ENCODE measurements at regions not wholly inside any gene's neighbourhood (a gene's known extent, or its start where the extent isn't known, plus 50 kb on each side); places are given as distances from the start of the nearest gene placed in this dataset.

DNA sequence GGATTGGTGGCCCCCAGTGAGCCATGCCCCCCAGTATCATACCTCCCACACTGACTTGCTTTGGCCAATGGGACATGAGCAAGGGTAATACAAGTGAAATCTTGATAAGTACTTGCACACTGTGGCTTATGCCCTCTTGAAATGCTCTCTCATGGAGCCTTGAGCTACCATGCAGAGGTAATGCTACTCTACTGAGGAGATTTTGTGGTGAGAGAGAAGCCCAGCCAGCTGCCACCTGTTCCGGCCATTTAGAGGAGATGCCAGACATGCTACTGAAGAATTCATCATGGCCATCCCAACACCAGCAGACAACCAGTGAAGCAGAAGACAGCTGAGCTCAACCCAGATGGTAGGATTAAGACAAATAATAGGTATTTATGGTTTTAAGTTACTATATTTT is 299.5 kb downstream of the MEF2C start:
- Histone ChIP-seq H3K4me3 (no peak overlapping the region), H3K4me1 (no peaks in the 10 kb centered on the region), H3K36me3 (no peaks in the 10 kb centered on the region), H3K9me3 (no peaks in the 10 kb centered on the region), H3K27me3 (no peaks in the 10 kb centered on the region), H3K27ac (no peak overlapping the region)
- TF ChIP-seq, protein P1, sequence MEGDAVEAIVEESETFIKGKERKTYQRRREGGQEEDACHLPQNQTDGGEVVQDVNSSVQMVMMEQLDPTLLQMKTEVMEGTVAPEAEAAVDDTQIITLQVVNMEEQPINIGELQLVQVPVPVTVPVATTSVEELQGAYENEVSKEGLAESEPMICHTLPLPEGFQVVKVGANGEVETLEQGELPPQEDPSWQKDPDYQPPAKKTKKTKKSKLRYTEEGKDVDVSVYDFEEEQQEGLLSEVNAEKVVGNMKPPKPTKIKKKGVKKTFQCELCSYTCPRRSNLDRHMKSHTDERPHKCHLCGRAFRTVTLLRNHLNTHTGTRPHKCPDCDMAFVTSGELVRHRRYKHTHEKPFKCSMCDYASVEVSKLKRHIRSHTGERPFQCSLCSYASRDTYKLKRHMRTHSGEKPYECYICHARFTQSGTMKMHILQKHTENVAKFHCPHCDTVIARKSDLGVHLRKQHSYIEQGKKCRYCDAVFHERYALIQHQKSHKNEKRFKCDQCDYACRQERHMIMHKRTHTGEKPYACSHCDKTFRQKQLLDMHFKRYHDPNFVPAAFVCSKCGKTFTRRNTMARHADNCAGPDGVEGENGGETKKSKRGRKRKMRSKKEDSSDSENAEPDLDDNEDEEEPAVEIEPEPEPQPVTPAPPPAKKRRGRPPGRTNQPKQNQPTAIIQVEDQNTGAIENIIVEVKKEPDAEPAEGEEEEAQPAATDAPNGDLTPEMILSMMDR (IDR thresholded peaks at IDR 0.05), result no peak
- ATAC-seq (no peak), DNase-seq (no peak), FAIRE-seq (no peak)
- intact Hi-C loops (cut with DNase I), result no loop called here
- 71 to 75% methylated on average over 1 of the region's 1 CpG for WGBS, 2 donors

DNA sequence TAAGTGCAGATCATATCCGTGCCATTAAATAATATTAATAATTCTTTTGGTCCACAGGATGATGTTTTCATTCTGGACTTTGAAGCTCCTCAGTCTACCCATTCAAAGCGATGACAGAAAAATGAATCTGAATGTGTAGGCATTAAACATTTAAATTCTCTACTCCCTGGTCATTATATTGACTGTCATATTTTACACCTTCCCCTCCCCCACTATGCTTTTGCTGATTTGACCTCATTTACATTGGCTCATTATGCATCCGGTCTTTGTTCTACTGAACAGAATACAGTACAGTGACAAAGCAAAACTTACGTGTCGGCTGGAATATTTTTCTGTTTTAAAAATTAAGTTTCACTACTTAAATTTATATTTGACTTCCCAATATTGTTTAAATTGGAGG is 289.7 kb upstream of the TMEM161B start:
- Histone ChIP-seq H3K36me3 (no peaks in the 10 kb centered on the region), H3K27ac (no peak overlapping the region), H3K4me3 (no peak overlapping the region), H3K27me3 (no peaks in the 10 kb centered on the region), H3K9me3 (no peaks in the 10 kb centered on the region), H3K4me1 (no peaks in the 10 kb centered on the region)
- TF ChIP-seq, protein P1 (IDR thresholded peaks at IDR 0.05), result no peak
- intact Hi-C loops (cut with DNase I), result no loop called here
- FAIRE-seq (no peak), DNase-seq (no peak), ATAC-seq (no peak)
- 74 to 87% methylated on average over 5 of the region's 5 CpGs for WGBS, 2 donors

DNA sequence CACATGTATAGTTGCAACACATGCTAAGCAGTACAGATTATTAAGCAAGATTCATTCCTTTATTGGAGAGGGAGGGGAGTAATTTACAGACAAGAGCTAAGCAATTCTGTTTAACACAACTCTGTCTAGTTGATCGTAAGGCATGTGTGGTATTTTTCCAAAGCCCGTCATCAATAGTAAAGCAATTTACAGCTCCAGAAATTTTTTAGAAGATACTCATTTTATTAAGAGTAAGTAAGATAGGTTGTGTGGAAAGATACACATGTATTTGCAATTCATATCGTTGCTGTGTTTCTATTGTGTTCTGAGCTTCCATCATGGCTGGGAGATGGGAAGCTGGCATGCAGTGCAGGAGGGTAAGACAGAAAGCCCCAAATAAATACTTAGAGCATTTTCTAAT is 289.2 kb upstream of the TMEM161B start:
- FAIRE-seq (no peak), DNase-seq (no peak), ATAC-seq (no peak)
- H3K36me3 ChIP-seq, result no peaks in the 10 kb centered on the region
- WGBS, 2 donors, result 68 to 79% methylated on average over 3 of the region's 3 CpGs
- no peak overlapping the region for H3K4me3 ChIP-seq
- no peak overlapping the region for H3K27ac ChIP-seq
- TF ChIP-seq, protein P1 (IDR thresholded peaks at IDR 0.05), result no peak
- H3K9me3 ChIP-seq, result no peaks in the 10 kb centered on the region
- no peaks in the 10 kb centered on the region for H3K4me1 ChIP-seq
- no peaks in the 10 kb centered on the region for H3K27me3 ChIP-seq
- intact Hi-C loops (cut with DNase I), result no loop called here

DNA sequence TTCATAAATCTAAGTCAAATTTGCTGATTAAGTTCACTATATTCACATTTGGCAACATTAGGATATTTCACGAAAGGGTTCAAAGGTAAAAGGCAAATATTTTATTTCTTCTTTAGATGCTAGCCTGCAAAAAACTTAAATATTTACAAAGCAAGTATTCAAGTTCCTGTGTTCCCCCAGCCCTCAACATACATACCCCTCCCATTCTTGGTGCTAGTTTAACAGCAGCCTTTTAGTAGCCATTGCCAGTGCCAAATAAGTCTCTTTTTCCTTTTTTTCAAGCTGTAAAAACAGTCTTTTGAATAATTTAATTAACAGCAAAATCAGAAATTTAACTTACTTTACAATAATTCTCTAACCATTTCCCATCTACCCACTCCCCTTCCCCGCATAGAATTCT is 288.5 kb upstream of the TMEM161B start:
- no peak for DNase-seq
- Histone ChIP-seq H3K4me1 (no peaks in the 10 kb centered on the region), H3K27me3 (no peaks in the 10 kb centered on the region), H3K4me3 (no peak overlapping the region), H3K27ac (no peak overlapping the region), H3K9me3 (no peaks in the 10 kb centered on the region), H3K36me3 (no peaks in the 10 kb centered on the region)
- no peak for FAIRE-seq
- WGBS, 2 donors, result 47 to 63% methylated on average over 2 of the region's 2 CpGs
- no peak for ATAC-seq
- intact Hi-C loops (cut with DNase I), result no loop called here
- TF ChIP-seq, protein P1 (IDR thresholded peaks at IDR 0.05), result no peak

DNA sequence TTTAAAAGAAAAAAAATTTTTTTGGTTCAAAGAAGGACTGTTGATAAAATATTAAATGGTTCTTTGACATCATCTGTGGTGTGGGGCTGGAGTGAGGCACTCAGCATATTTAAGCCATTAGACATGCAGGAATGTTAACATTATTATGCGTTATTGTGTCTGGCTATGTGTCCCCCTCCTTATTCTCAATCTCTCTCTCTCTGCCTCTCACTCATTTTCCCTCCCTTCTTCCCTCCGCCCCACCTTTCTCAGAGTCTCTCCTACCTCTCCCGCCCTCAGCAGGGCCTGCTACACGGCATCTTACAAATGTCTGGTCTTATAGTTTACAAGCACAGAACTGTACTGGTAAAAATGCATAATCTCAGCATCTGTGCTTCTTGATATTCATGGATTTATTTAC is 287.8 kb upstream of the TMEM161B start:
- 45 to 64% methylated on average over 4 of the region's 4 CpGs for WGBS, 2 donors
- DNase-seq, result no peak
- intact Hi-C loops (cut with DNase I), result no loop called here
- no peaks in the 10 kb centered on the region for H3K4me1 ChIP-seq
- H3K27me3 ChIP-seq, result no peaks in the 10 kb centered on the region
- H3K36me3 ChIP-seq, result no peaks in the 10 kb centered on the region
- H3K9me3 ChIP-seq, result no peaks in the 10 kb centered on the region
- no peak for ATAC-seq
- H3K4me3 ChIP-seq, result no peak overlapping the region
- no peak overlapping the region for H3K27ac ChIP-seq
- no peak for FAIRE-seq
- TF ChIP-seq, protein P1 (IDR thresholded peaks at IDR 0.05), result no peak

Measured in pancreas (tissue), 10 donors.